GM12892 (cell line): ENCODE measurements at regions not wholly inside any gene's neighbourhood (a gene's known extent, or its start where the extent isn't known, plus 50 kb on each side); places are given as distances from the start of the nearest gene placed in this dataset.

Experiments used
- POLR2A ChIP-seq: IDR thresholded peaks from 2 replicates; pipeline ENCODE4 v1.6.1; 2011; ENCODE audit warnings: low read depth, low read length, control low read depth
- POLR2AphosphoS5 ChIP-seq: IDR thresholded peaks from 2 replicates; pipeline ENCODE4 v1.6.1; 2011; ENCODE audit warnings: low read depth, low read length, control low read depth
- TAF1 ChIP-seq: IDR thresholded peaks from 2 replicates; pipeline ENCODE4 v1.6.1; 2011; ENCODE audit warnings: low read depth, mild to moderate bottlenecking, control low read depth, low read length, borderline replicate concordance

- TF ChIP-seq POLR2A (no peak), POLR2AphosphoS5 (no peak), TAF1 (no peak)
Measured at GRCh38 chr5:11992518-11992917, 88.3 kb upstream of the CTNND2 start.
